Loucy (cell line): ENCODE measurements at regions not wholly inside any gene's neighbourhood (a gene's known extent, or its start where the extent isn't known, plus 50 kb on each side); places are given as distances from the start of the nearest gene placed in this dataset.
A peak's percentile ranks its signal among the peaks of the same experiment; 100 is the strongest.

Source experiments
- H2AFZ ChIP-seq: fragments of 200-600 bp; sonication (generic); 2 replicates; pipeline ENCODE4 v1.6.0; 2016; ENCODE audit warnings: antibody characterized with exemption, mild to moderate bottlenecking, low read length, moderate library complexity
- H3F3A ChIP-seq: fragments of 200-600 bp; 2 replicates; pipeline ENCODE4 v1.6.0; 2016; ENCODE audit warnings: antibody characterized with exemption, low read depth, mild to moderate bottlenecking
- H3K27me3 ChIP-seq: fragments of 200-600 bp; sonication (generic); 2 replicates; pipeline ENCODE4 v1.6.1; 2014; ENCODE audit warnings: low read length, mild to moderate bottlenecking; ENCODE audit not compliant: insufficient read depth, poor library complexity, severe bottlenecking
- H3K36me3 ChIP-seq: fragments of 200-600 bp; sonication (generic); 2 replicates; pipeline ENCODE4 v1.6.1; 2016; ENCODE audit warnings: low read length; ENCODE audit not compliant: insufficient read depth
- H3K4me1 ChIP-seq: fragments of 200-600 bp; sonication (generic); 2 replicates; pipeline ENCODE4 v1.5.1; 2014; ENCODE audit warnings: low read length, mild to moderate bottlenecking; ENCODE audit not compliant: insufficient read depth, poor library complexity, severe bottlenecking
- H3K4me2 ChIP-seq: fragments of 200-600 bp; sonication (generic); 2 replicates; pipeline ENCODE4 v1.6.0; 2014; ENCODE audit warnings: antibody characterized with exemption, low read length, low read depth, mild to moderate bottlenecking; ENCODE audit not compliant: poor library complexity, severe bottlenecking
- H3K4me3 ChIP-seq: fragments of 200-600 bp; sonication (generic); 2 replicates; pipeline ENCODE4 v1.5.1; 2014; ENCODE audit warnings: low read length, mild to moderate bottlenecking, mixed read lengths; ENCODE audit not compliant: poor library complexity, severe bottlenecking
- H3K79me2 ChIP-seq: fragments of 200-600 bp; sonication (generic); 2 replicates; pipeline ENCODE4 v1.6.1; 2014; ENCODE audit warnings: low read length; ENCODE audit not compliant: insufficient read depth
- H3K9ac ChIP-seq: fragments of 200-600 bp; sonication (generic); 2 replicates; pipeline ENCODE4 v1.6.0; 2014; ENCODE audit warnings: mild to moderate bottlenecking, low read depth, low read length, moderate library complexity; ENCODE audit not compliant: poor library complexity, severe bottlenecking
- H3K9me2 ChIP-seq: fragments of 200-600 bp; sonication (generic); replicated peaks from 2 replicates; pipeline ENCODE4 v1.6.1; 2016; ENCODE audit warnings: low read depth, low read length, mixed read lengths
- H3K9me3 ChIP-seq: fragments of 200-600 bp; sonication (generic); 2 replicates; pipeline ENCODE4 v1.6.1; 2014; ENCODE audit warnings: mild to moderate bottlenecking, antibody characterized with exemption, low read length, low read depth; ENCODE audit not compliant: insufficient read depth
- H4K20me1 ChIP-seq: fragments of 200-600 bp; sonication (generic); 2 replicates; pipeline ENCODE4 v1.6.0; 2014; ENCODE audit warnings: antibody characterized with exemption, low read length, mild to moderate bottlenecking; ENCODE audit not compliant: insufficient read depth, poor library complexity, severe bottlenecking
- EZH2phosphoT487 ChIP-seq: fragments of 200-600 bp; IDR thresholded peaks from 2 replicates; pipeline ENCODE4 v1.6.1; 2018; ENCODE audit warnings: antibody characterized with exemption, mild to moderate bottlenecking, moderate library complexity, borderline replicate concordance
- TF ChIP-seq, protein P1 (sequence below): fragments of 200-600 bp; sonication (generic); conservative IDR thresholded peaks from 2 replicates; pipeline ENCODE4 v1.5.1; 2014; ENCODE audit warnings: mild to moderate bottlenecking, antibody characterized with exemption, low read length

DNA sequence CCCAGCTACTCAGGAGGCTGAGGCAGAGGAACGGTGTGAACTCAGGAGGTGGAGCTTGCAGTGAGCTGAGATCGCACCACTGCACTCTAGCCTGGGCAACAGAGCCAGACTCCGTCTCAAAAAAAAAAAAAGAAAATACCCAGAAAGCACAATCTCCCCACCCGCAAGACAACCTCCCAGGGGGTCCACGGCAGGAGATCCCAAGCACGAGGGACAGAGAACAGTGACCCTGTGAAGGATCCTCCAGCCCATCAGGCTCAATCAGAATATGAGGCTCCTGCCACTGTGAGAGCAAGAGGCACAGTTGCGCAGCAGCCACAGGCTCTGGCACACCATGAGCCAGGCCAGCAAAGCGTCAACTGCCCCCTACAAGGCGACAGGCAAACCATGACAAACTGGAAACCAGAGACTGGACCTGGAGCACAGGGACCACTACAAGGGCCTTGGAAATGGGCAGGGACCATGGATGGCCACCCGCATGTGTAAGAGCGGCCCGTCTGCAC is 164.8 kb upstream of the GRK3 start:
- Histone ChIP-seq H3K4me2 (peak overlapping the region; percentile 94), H3K4me3 (peak overlapping the region; percentile 91), H3F3A (peaks cover 2% of the 10 kb centered on the region; the same call in 1 of the 2 replicates), H3K27me3 (no peaks in the 10 kb centered on the region), H3K9ac (peak overlapping the region; percentile 64), H3K9me3 (no peaks in the 10 kb centered on the region), H3K79me2 (peaks cover 98% of the 10 kb centered on the region), H3K9me2 (no peaks in the 10 kb centered on the region), H3K4me1 (peaks cover 68% of the 10 kb centered on the region), H4K20me1 (peaks cover 58% of the 10 kb centered on the region), H2AFZ (no peak overlapping the region), H3K36me3 (no peaks in the 10 kb centered on the region; the same call in 1 of the 2 replicates)
- TF ChIP-seq EZH2phosphoT487 = no peak
- TF ChIP-seq, protein P1, sequence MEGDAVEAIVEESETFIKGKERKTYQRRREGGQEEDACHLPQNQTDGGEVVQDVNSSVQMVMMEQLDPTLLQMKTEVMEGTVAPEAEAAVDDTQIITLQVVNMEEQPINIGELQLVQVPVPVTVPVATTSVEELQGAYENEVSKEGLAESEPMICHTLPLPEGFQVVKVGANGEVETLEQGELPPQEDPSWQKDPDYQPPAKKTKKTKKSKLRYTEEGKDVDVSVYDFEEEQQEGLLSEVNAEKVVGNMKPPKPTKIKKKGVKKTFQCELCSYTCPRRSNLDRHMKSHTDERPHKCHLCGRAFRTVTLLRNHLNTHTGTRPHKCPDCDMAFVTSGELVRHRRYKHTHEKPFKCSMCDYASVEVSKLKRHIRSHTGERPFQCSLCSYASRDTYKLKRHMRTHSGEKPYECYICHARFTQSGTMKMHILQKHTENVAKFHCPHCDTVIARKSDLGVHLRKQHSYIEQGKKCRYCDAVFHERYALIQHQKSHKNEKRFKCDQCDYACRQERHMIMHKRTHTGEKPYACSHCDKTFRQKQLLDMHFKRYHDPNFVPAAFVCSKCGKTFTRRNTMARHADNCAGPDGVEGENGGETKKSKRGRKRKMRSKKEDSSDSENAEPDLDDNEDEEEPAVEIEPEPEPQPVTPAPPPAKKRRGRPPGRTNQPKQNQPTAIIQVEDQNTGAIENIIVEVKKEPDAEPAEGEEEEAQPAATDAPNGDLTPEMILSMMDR = no peak

GRCh38 chr22:25402160-25402500 is 162.3 kb upstream of the GRK3 start:
- Histone ChIP-seq H3K9ac (peak overlapping the region; percentile 80), H3K27me3 (no peaks in the 10 kb centered on the region), H3K79me2 (peaks cover 92% of the 10 kb centered on the region), H4K20me1 (peaks cover 42% of the 10 kb centered on the region), H2AFZ (no peak overlapping the region), H3K4me3 (peak overlapping the region; percentile 91), H3K4me1 (peaks cover 55% of the 10 kb centered on the region), H3K9me3 (no peaks in the 10 kb centered on the region), H3K4me2 (peak overlapping the region; percentile 94), H3F3A (peaks cover 2% of the 10 kb centered on the region; the same call in 1 of the 2 replicates), H3K9me2 (no peaks in the 10 kb centered on the region), H3K36me3 (no peaks in the 10 kb centered on the region)
- TF ChIP-seq EZH2phosphoT487 = no peak
- TF ChIP-seq, protein P1 = no peak

GRCh38 chr22:25402501-25403283 is 161.8 kb upstream of the GRK3 start:
- no peak for TF ChIP-seq EZH2phosphoT487
- TF ChIP-seq, protein P1 = no peak
- H3K79me2 ChIP-seq = peaks cover 86% of the 10 kb centered on the region
- peaks cover 49% of the 10 kb centered on the region for H3K4me1 ChIP-seq
- H4K20me1 ChIP-seq = peaks cover 37% of the 10 kb centered on the region
- H2AFZ ChIP-seq = no peak overlapping the region
- H3F3A ChIP-seq = peaks cover 2% of the 10 kb centered on the region; the same call in 1 of the 2 replicates
- peak overlapping the region; percentile 94 for H3K4me2 ChIP-seq
- H3K9ac ChIP-seq = peak overlapping the region; percentile 80
- peak overlapping the region; percentile 91 for H3K4me3 ChIP-seq
- H3K27me3 ChIP-seq = no peaks in the 10 kb centered on the region
- no peaks in the 10 kb centered on the region for H3K9me2 ChIP-seq
- no peaks in the 10 kb centered on the region for H3K36me3 ChIP-seq
- no peaks in the 10 kb centered on the region for H3K9me3 ChIP-seq
